A549 (cell line): ENCODE measurements at regions not wholly inside any gene's neighbourhood (a gene's known extent, or its start where the extent isn't known, plus 50 kb on each side); places are given as distances from the start of the nearest gene placed in this dataset.

Experiments used
- ATAC-seq, 2 experiments: fragments of 200-7000 bp in 1 of 2; fragments of >200 bp in 1 of 2; cut with Nextera tagmentation in 1 of 2; cut with Tn5 transposase in 1 of 2; 3 replicates each; pipeline versions ENCODE4 v1.8.0 to v1.9.1; 2018 to 2020; ENCODE audit warnings: mild to moderate bottlenecking in 1 of 2, moderate library complexity in 1 of 2
- CTCF ChIA-PET: fragments of 300-600 bp; sonication (Branson Sonifier 250); formaldehyde crosslinking; extraction: SDS; loops from one replicate; lab custom pipeline; 2021; ENCODE audit warnings: antibody characterized with exemption, inconsistent platforms; lab: Yijun Ruan, JAX
- POLR2A ChIA-PET: fragments of 350-600 bp; formaldehyde crosslinking; extraction: SDS; loops from one replicate; lab custom pipeline; 2021; ENCODE audit warnings: antibody characterized with exemption, inconsistent platforms; lab: Yijun Ruan, JAX
- DNase-seq, 2 experiments: peaks; one replicate each; pipeline versions ENCODE4 v3.0.0 to v3.0.0-alpha.2; 2011 to 2016; ENCODE audit warnings: low read depth in 1 of 2, low spot score in 1 of 2
- FAIRE-seq: peaks from 2 replicates; lab custom pipeline; 2011; peaks lifted over from hg19 to GRCh38; lab: Jason Lieb, UNC
- H3K27ac ChIP-seq, 2 experiments: fragments of >200 bp; sonication (Bioruptor Twin); formaldehyde crosslinking; 3 replicates each; pipeline ENCODE4 v1.5.1; 2016 to 2017
- H3K4me1 ChIP-seq: fragments of >200 bp; sonication (Bioruptor Twin); formaldehyde crosslinking; 3 replicates; pipeline ENCODE4 v1.6.1; 2016
- H3K4me2 ChIP-seq: fragments of >200 bp; sonication (Bioruptor Twin); formaldehyde crosslinking; 3 replicates; pipeline ENCODE4 v1.6.1; 2016
- H3K4me3 ChIP-seq: fragments of >200 bp; sonication (Bioruptor Twin); formaldehyde crosslinking; 3 replicates; pipeline ENCODE4 v1.5.1; 2016
- H3K9me3 ChIP-seq: fragments of >200 bp; sonication (Bioruptor Twin); formaldehyde crosslinking; 3 replicates; pipeline ENCODE4 v1.6.1; 2016
- CBX2 ChIP-seq: fragments of 200-600 bp; sonication (generic); IDR thresholded peaks from 2 replicates; pipeline ENCODE4 v1.6.1; 2016; ENCODE audit warnings: low read depth, mild to moderate bottlenecking, borderline replicate concordance
- CEBPB ChIP-seq, 2 experiments: fragments of >200 bp in 1 of 2; sonication (Bioruptor Twin) in 1 of 2; formaldehyde crosslinking in 1 of 2; IDR thresholded peaks; 2 replicates each; pipeline ENCODE4 v1.6.1; 2012 to 2016
- CHD2 ChIP-seq: fragments of 150-350 bp; IDR thresholded peaks from 2 replicates; pipeline ENCODE4 v1.6.1; 2014; ENCODE audit warnings: low read length; ENCODE audit not compliant: partially characterized antibody
- CHD4 ChIP-seq: fragments of 200-600 bp; sonication (generic); IDR thresholded peaks from 2 replicates; pipeline ENCODE4 v1.6.1; 2016; ENCODE audit warnings: antibody characterized with exemption, mild to moderate bottlenecking, borderline replicate concordance
- EHF ChIP-seq: fragments of 250-450 bp; sonication (Bioruptor Pico); IDR thresholded peaks from 2 replicates; pipeline ENCODE4 v1.5.0; 2020; ENCODE audit warnings: mild to moderate bottlenecking
- ESRRA ChIP-seq: fragments of 150-350 bp; IDR thresholded peaks from 2 replicates; pipeline ENCODE4 v1.6.1; 2014; ENCODE audit warnings: mild to moderate bottlenecking, low read length, borderline replicate concordance
- FOSL2 ChIP-seq, 2 experiments: fragments of 450-650 bp in 1 of 2; fragments of >200 bp in 1 of 2; sonication (Bioruptor Twin) in 1 of 2; formaldehyde crosslinking; IDR thresholded peaks; 2 replicates each; pipeline versions ENCODE4 v1.5.0 to v1.6.1; 2016 to 2020; ENCODE audit warnings: mild to moderate bottlenecking in 1 of 2, moderate library complexity in 1 of 2
- FOXS1 ChIP-seq: fragments of 250-450 bp; sonication (Bioruptor Pico); IDR thresholded peaks from 2 replicates; pipeline ENCODE4 v1.5.0; 2020; ENCODE audit warnings: mild to moderate bottlenecking, moderate library complexity
- HDAC2 ChIP-seq: fragments of 200-600 bp; sonication (generic); IDR thresholded peaks from 2 replicates; pipeline ENCODE4 v1.6.1; 2016
- HES2 ChIP-seq: fragments of >200 bp; sonication (Bioruptor Twin); formaldehyde crosslinking; IDR thresholded peaks from 2 replicates; pipeline ENCODE4 v1.6.1; 2016
- HEYL ChIP-seq: fragments of 250-450 bp; sonication (Bioruptor Pico); IDR thresholded peaks from 2 replicates; pipeline ENCODE4 v1.8.0; 2021; ENCODE audit warnings: mild to moderate bottlenecking, moderate library complexity
- HOXA7 ChIP-seq: fragments of 250-450 bp; sonication (Bioruptor Pico); IDR thresholded peaks from 2 replicates; pipeline ENCODE4 v1.5.0; 2020; ENCODE audit warnings: mild to moderate bottlenecking, moderate library complexity
- JUNB ChIP-seq: fragments of >200 bp; sonication (Bioruptor Twin); formaldehyde crosslinking; IDR thresholded peaks from 2 replicates; pipeline ENCODE4 v1.6.1; 2016
- KDM1A ChIP-seq: fragments of 200-600 bp; sonication (generic); IDR thresholded peaks from 2 replicates; pipeline ENCODE4 v1.6.1; 2016; ENCODE audit warnings: low read depth, mild to moderate bottlenecking
- KDM5A ChIP-seq: fragments of 200-600 bp; sonication (generic); IDR thresholded peaks from 2 replicates; pipeline ENCODE4 v1.6.1; 2016; ENCODE audit warnings: antibody characterized with exemption, mild to moderate bottlenecking
- MAFK ChIP-seq: fragments of 450-650 bp; IDR thresholded peaks from 2 replicates; pipeline ENCODE4 v1.6.1; 2014; ENCODE audit not compliant: partially characterized antibody
- MAX ChIP-seq: IDR thresholded peaks from 2 replicates; pipeline ENCODE4 v1.6.1; 2012
- NFE2L2 ChIP-seq: fragments of 150-350 bp; conservative IDR thresholded peaks from 2 replicates; pipeline ENCODE4 v1.6.1; 2014; ENCODE audit warnings: low read length
- NPAS2 ChIP-seq: fragments of 250-450 bp; sonication (Bioruptor Pico); IDR thresholded peaks from 2 replicates; pipeline ENCODE4 v1.8.0; 2022; ENCODE audit warnings: mild to moderate bottlenecking, moderate library complexity, borderline replicate concordance
- PBX3 ChIP-seq: IDR thresholded peaks from 2 replicates; pipeline ENCODE4 v1.6.1; 2012
- PHF8 ChIP-seq: fragments of 200-600 bp; sonication (generic); IDR thresholded peaks from 2 replicates; pipeline ENCODE4 v1.6.1; 2016; ENCODE audit warnings: low read depth, mild to moderate bottlenecking, antibody characterized with exemption, moderate library complexity, borderline replicate concordance
- POLR2A ChIP-seq: IDR thresholded peaks from 2 replicates; pipeline ENCODE4 v1.6.1; 2012; ENCODE audit warnings: mild to moderate bottlenecking, low read length
- RCOR1 ChIP-seq: fragments of 150-350 bp; IDR thresholded peaks from 2 replicates; pipeline ENCODE4 v1.6.1; 2014; ENCODE audit warnings: antibody characterized with exemption, low read length, low read depth
- RFX5 ChIP-seq: fragments of 450-650 bp; IDR thresholded peaks from 2 replicates; pipeline ENCODE4 v1.7.1; 2014; ENCODE audit warnings: antibody characterized with exemption, mild to moderate bottlenecking, moderate library complexity
- SREBF2 ChIP-seq: fragments of 450-650 bp; IDR thresholded peaks from 2 replicates; pipeline ENCODE4 v1.6.1; 2014; ENCODE audit warnings: mild to moderate bottlenecking, moderate library complexity
- TP53 ChIP-seq: fragments of 250-450 bp; sonication (Bioruptor Pico); IDR thresholded peaks from 2 replicates; pipeline ENCODE4 v1.5.0; 2021; ENCODE audit warnings: mild to moderate bottlenecking, moderate library complexity
- USF2 ChIP-seq: fragments of 450-650 bp; IDR thresholded peaks from 2 replicates; pipeline ENCODE4 v1.6.1; 2014; ENCODE audit warnings: antibody characterized with exemption
- ZFP36 ChIP-seq: fragments of 450-650 bp; IDR thresholded peaks from 2 replicates; pipeline ENCODE4 v1.6.1; 2014; ENCODE audit warnings: borderline replicate concordance; ENCODE audit not compliant: partially characterized antibody
- ZSCAN20 ChIP-seq: fragments of 250-450 bp; sonication (Bioruptor Pico); IDR thresholded peaks from 2 replicates; pipeline ENCODE4 v1.8.0; 2022; ENCODE audit warnings: mild to moderate bottlenecking, moderate library complexity
- WGBS: methylation state at CpG from one replicate; pipeline ENCODE4 v1.1.6; 2017; ENCODE audit errors: missing lambda C conversion rate; 5-methylcytosine and 5-hydroxymethylcytosine counted together

DNA sequence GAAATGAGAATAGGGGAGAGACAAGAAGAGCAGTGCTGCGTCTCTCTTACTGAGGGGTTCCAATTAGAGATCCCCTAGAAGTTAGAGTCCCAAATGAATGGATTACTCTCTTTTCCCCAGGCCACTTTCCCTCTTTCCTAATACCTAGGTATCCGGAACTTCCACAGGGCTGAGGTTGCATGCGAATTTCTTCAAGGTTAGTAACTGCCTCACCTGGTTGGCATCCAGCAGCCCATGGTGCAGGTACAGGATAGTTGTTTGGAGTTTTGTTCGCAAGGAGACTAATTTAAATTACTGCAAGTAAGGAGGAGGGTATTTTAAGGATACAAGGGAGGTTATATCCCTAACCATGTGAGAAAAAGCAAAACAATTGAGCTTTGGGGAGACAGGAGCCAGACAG, 52.4 kb upstream of the JAK2 start:
- FAIRE-seq, result no peak
- no peak for TF ChIP-seq ESRRA
- no peak for TF ChIP-seq MAFK
- TF ChIP-seq TP53 (CRISPR knock-in tag), result no peak
- TF ChIP-seq JUNB, result no peak
- no peak for TF ChIP-seq RFX5
- TF ChIP-seq KDM5A, result no peak
- no peak for TF ChIP-seq POLR2A
- TF ChIP-seq KDM1A, result no peak
- TF ChIP-seq CHD2, result no peak
- no peak for TF ChIP-seq MAX
- TF ChIP-seq CEBPB (IDR thresholded peaks at IDR 0.05), result no peak
- TF ChIP-seq CBX2, result no peak
- no peak for TF ChIP-seq HES2
- TF ChIP-seq NPAS2 (CRISPR knock-in tag), result no peak
- no peak for TF ChIP-seq FOSL2 (IDR thresholded peaks at IDR 0.05)
- no peak for TF ChIP-seq FOSL2 (CRISPR knock-in tag; IDR thresholded peaks at IDR 0.05)
- no peak for TF ChIP-seq ZFP36
- no peak overlapping the region for H3K27ac ChIP-seq
- POLR2A ChIA-PET, result no interaction called here
- peaks cover 11% of the 10 kb centered on the region for H3K4me1 ChIP-seq
- no peak overlapping the region for H3K4me2 ChIP-seq
- CTCF ChIA-PET, result interaction anchor here (1.0 kb wide), 1 partner anchor 10 kb away, joined by 5 read pairs; no protein-coding TSS in a partner anchor
- no peaks in the 10 kb centered on the region for H3K9me3 ChIP-seq
- no peak for DNase-seq
- H3K4me3 ChIP-seq, result no peak overlapping the region
- 89% methylated on average over 4 of the region's 4 CpGs for WGBS
- no peak for ATAC-seq

GRCh38 chr9:4933177-4933576, 51.9 kb upstream of the JAK2 start:
- Histone ChIP-seq H3K4me2 (no peak overlapping the region), H3K4me3 (no peak overlapping the region), H3K4me1 (peaks cover 11% of the 10 kb centered on the region), H3K27ac (no peak overlapping the region), H3K9me3 (no peaks in the 10 kb centered on the region)
- DNase-seq (no peak), FAIRE-seq (no peak), ATAC-seq (no peak)
- POLR2A ChIA-PET, result no interaction called here
- CTCF ChIA-PET, result interaction anchor here (1.0 kb wide), 2 partner anchors 8 to 10 kb away, joined by 3 to 5 read pairs; no protein-coding TSS in a partner anchor
- TF ChIP-seq KDM5A (no peak), PBX3 (no peak), RCOR1 (no peak), HDAC2 (no peak), CHD4 (no peak), HES2 (no peak), SREBF2 (no peak), CEBPB (IDR thresholded peaks at IDR 0.05) (no peak), MAFK (no peak)
- WGBS, result 71% methylated on average over 4 of the region's 4 CpGs

- ATAC-seq (no peak), DNase-seq (no peak), FAIRE-seq (no peak)
- TF ChIP-seq NPAS2 (CRISPR knock-in tag), result no peak
- TF ChIP-seq FOXS1 (CRISPR knock-in tag), result no peak
- no peak for TF ChIP-seq USF2
- TF ChIP-seq HOXA7 (CRISPR knock-in tag), result no peak
- TF ChIP-seq HEYL (CRISPR knock-in tag), result no peak
- no peak for TF ChIP-seq ZSCAN20 (CRISPR knock-in tag)
- no peak for TF ChIP-seq EHF (CRISPR knock-in tag)
- TF ChIP-seq NFE2L2, result no peak
- TF ChIP-seq SREBF2, result no peak
- no peak for TF ChIP-seq PHF8
- no peak for TF ChIP-seq POLR2A
- Histone ChIP-seq H3K4me2 (no peak overlapping the region), H3K27ac (no peak overlapping the region), H3K9me3 (no peaks in the 10 kb centered on the region), H3K4me3 (no peak overlapping the region), H3K4me1 (peaks cover 11% of the 10 kb centered on the region)
- 65% methylated on average over 2 of the region's 2 CpGs for WGBS
- ChIA-PET POLR2A (no interaction called here), CTCF (interaction anchor here (1.0 kb wide), 1 partner anchor 9 kb away, joined by 3 read pairs; no protein-coding TSS in a partner anchor)
Measured at GRCh38 chr9:4933861-4934260, 51.2 kb upstream of the JAK2 start.
